ENCODE measurements at regions not wholly inside any gene's neighbourhood (a gene's known extent, or its start where the extent isn't known, plus 50 kb on each side); places are given as distances from the start of the nearest gene placed in this dataset.

GRCh38 chr6:56329271-56330050 lies 82.1 kb upstream of the COL21A1 start:
- Mint-ChIP-seq H3K27ac (no peak overlapping the region), H3K9me3 (ENCODE audit: insufficient read depth) (no peaks in the 10 kb centered on the region), H3K4me1 (ENCODE audit: low read depth) (no peaks in the 10 kb centered on the region), H3K27me3 (ENCODE audit: low read depth) (peaks cover 4% of the 10 kb centered on the region), H3K36me3 (ENCODE audit: low read depth) (no peaks in the 10 kb centered on the region), H3K4me3 (no peak overlapping the region)
- DNase-seq (no peak), ATAC-seq (no peak)
- ChIA-PET CTCF (no interaction called here), POLR2A (no interaction called here)

GRCh38 chr6:56328728-56329090 lies 81.3 kb upstream of the COL21A1 start:
- ChIA-PET CTCF (no interaction called here), POLR2A (no interaction called here)
- Mint-ChIP-seq H3K9me3 (ENCODE audit: insufficient read depth) (no peaks in the 10 kb centered on the region), H3K27ac (no peak overlapping the region), H3K4me3 (no peak overlapping the region), H3K27me3 (ENCODE audit: low read depth) (peaks cover 4% of the 10 kb centered on the region), H3K4me1 (ENCODE audit: low read depth) (no peaks in the 10 kb centered on the region), H3K36me3 (ENCODE audit: low read depth) (no peaks in the 10 kb centered on the region)
- DNase-seq, result no peak
- ATAC-seq, result no peak

- POLR2A ChIA-PET, result no interaction called here
- no peak overlapping the region for H3K27ac Mint-ChIP-seq
- DNase-seq, result no peak
- CTCF ChIA-PET, result no interaction called here
- no peak for ATAC-seq
- H3K9me3 Mint-ChIP-seq (ENCODE audit: insufficient read depth), result no peaks in the 10 kb centered on the region
- no peaks in the 10 kb centered on the region for H3K4me1 Mint-ChIP-seq (ENCODE audit: low read depth)
- no peaks in the 10 kb centered on the region for H3K36me3 Mint-ChIP-seq (ENCODE audit: low read depth)
- no peak overlapping the region for H3K4me3 Mint-ChIP-seq
- peaks cover 4% of the 10 kb centered on the region for H3K27me3 Mint-ChIP-seq (ENCODE audit: low read depth)
These were observed 80.8 kb upstream of the COL21A1 start for GRCh38 chr6:56327946-56328727.

DNA sequence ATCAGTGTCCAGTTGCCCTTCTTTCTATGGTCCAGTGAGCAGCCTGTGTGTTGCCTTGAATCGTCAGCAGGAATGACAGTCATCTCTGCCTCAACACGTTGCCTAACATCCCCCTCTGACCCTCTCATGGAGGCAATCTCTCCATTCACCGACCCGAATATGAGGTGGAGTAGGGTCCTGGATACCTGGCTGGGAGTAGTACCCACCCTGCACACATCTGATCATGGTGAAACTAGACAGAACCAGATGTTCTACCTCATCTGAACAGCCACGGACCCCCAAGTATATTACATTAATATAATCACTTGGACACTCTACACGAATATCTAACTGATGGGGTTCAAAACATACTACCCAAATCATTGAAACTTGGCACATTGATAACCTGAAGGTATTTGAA lies 77.0 kb upstream of the COL21A1 start:
- no peak for DNase-seq
- no peak for ATAC-seq
- peaks cover under 1% of the 10 kb centered on the region for H3K27me3 Mint-ChIP-seq (ENCODE audit: low read depth)
- H3K27ac Mint-ChIP-seq, result no peak overlapping the region
- no peak overlapping the region for H3K4me3 Mint-ChIP-seq
- ChIA-PET POLR2A (no interaction called here), CTCF (no interaction called here)
- no peaks in the 10 kb centered on the region for H3K4me1 Mint-ChIP-seq (ENCODE audit: low read depth)
- H3K9me3 Mint-ChIP-seq (ENCODE audit: insufficient read depth), result no peaks in the 10 kb centered on the region
- H3K36me3 Mint-ChIP-seq (ENCODE audit: low read depth), result no peaks in the 10 kb centered on the region

GRCh38 chr6:56318851-56319250 lies 71.5 kb upstream of the COL21A1 start:
- H3K27me3 Mint-ChIP-seq (ENCODE audit: low read depth), result no peaks in the 10 kb centered on the region
- ATAC-seq (no peak), DNase-seq (no peak)
- H3K4me1 Mint-ChIP-seq (ENCODE audit: low read depth), result no peaks in the 10 kb centered on the region
- no peaks in the 10 kb centered on the region for H3K36me3 Mint-ChIP-seq (ENCODE audit: low read depth)
- H3K4me3 Mint-ChIP-seq, result no peak overlapping the region
- no peak overlapping the region for H3K27ac Mint-ChIP-seq
- H3K9me3 Mint-ChIP-seq (ENCODE audit: insufficient read depth), result no peaks in the 10 kb centered on the region
- CTCF ChIA-PET, result no interaction called here
- POLR2A ChIA-PET, result no interaction called here

DNA sequence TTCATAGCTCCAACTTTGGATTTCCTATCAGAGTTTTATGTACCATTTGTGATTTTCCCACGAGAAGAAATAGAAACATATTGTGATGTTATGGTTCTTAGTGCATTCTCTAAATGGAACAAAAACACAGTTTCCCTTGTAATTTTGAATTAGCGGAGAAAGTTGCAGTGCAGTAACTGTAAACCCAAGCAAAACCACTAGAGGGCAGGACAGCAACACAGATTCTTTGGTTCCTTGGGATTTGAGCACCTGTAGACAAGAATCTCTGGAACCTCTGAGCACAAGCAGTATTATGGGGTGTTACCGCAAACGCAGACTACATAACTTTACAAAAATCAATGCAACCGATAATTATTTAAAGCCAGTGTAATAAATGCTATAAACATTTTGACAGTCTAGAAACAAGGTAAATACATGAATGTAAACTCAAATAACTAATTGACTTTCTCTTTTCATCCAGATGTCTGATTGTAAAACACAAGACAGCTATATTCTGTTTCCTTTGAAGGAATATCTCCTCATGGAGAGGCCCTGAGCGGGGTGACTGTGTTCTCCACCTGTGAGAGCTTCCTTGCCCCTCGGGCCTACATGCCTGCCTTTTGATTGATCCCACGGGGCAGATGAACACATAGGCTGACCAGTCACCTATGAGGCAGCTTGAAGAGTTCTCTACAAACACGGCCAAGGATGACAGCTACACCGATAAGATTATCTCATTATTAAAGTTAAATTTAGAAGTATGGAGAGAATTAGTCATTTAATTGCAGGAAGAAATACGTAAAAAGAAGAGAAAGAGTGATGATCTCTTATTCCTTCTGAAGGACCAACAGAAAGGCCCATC lies 67.5 kb upstream of the COL21A1 start:
- no peaks in the 10 kb centered on the region for H3K36me3 Mint-ChIP-seq (ENCODE audit: low read depth)
- ChIA-PET CTCF (interaction anchor here (0.6 to 1.1 kb wide), 4 partner anchors 20 to 447 kb away, joined by 3 to 4 read pairs (median 4); no protein-coding TSS in a partner anchor), POLR2A (no interaction called here)
- H3K27me3 Mint-ChIP-seq (ENCODE audit: low read depth), result no peaks in the 10 kb centered on the region
- ATAC-seq (no peak), DNase-seq (no peak)
- H3K27ac Mint-ChIP-seq, result no peak overlapping the region
- H3K9me3 Mint-ChIP-seq (ENCODE audit: insufficient read depth), result no peaks in the 10 kb centered on the region
- H3K4me1 Mint-ChIP-seq (ENCODE audit: low read depth), result no peaks in the 10 kb centered on the region
- H3K4me3 Mint-ChIP-seq, result no peak overlapping the region

DNA sequence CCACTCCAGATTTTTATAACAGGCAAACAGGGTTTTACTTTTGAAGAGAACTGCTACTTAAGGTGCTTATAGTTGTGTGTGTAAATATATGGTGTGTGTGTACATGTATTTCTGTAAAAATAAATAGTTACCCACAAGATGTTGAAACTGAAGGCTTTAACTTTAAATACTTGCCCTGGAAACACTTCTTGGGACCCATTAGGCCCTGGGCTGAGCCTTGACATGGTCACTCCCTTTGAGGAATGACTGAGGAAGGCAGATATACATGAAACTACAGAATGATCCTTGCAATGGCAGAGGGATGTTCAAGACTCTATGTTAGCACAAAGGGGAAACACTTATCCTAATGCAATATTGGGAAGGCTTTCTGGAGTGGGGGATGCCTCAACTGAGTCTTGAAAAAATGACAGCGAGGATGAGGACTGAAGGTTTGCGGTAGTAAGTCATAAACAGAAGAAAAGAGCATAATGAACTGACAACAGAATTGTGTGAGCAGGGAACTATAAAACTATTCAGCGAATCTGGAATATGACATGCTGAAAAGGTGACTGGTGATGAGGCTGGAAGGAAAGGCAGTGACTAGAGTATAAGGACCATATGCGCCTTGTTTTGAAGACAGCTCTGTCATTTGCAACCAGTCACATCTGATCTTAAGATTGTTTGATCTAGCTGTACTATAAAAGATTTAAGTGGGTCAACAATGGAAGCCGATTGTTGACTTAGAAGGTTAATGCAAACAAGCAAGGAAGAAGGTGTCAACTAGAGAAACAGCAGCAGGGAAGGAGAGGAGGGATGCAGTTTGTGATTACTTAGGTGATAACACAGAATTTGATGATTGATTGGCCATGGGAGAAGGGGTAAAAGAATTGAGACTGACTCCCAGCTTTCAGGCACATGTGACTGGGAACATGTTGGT lies 64.4 kb upstream of the COL21A1 start:
- ChIA-PET POLR2A (no interaction called here), CTCF (no interaction called here)
- no peak overlapping the region for H3K4me3 Mint-ChIP-seq

GRCh38 chr6:56311061-56311460 lies 63.7 kb upstream of the COL21A1 start:
- CTCF ChIA-PET, result no interaction called here
- Mint-ChIP-seq H3K4me1 (ENCODE audit: low read depth) (no peaks in the 10 kb centered on the region), H3K27me3 (ENCODE audit: low read depth) (no peaks in the 10 kb centered on the region), H3K9me3 (ENCODE audit: insufficient read depth) (peaks cover 3% of the 10 kb centered on the region), H3K36me3 (ENCODE audit: low read depth) (no peaks in the 10 kb centered on the region), H3K27ac (no peak overlapping the region), H3K4me3 (no peak overlapping the region)
- no peak for ATAC-seq
- POLR2A ChIA-PET, result no interaction called here
- no peak for DNase-seq

More for the DNA sequence above, 64.4 kb upstream of the COL21A1 start:
- no peaks in the 10 kb centered on the region for H3K4me1 Mint-ChIP-seq (ENCODE audit: low read depth)
- no peak overlapping the region for H3K27ac Mint-ChIP-seq
- DNase-seq, result no peak
- H3K36me3 Mint-ChIP-seq (ENCODE audit: low read depth), result no peaks in the 10 kb centered on the region
- ATAC-seq, result no peak
- H3K9me3 Mint-ChIP-seq (ENCODE audit: insufficient read depth), result peaks cover 3% of the 10 kb centered on the region
- no peaks in the 10 kb centered on the region for H3K27me3 Mint-ChIP-seq (ENCODE audit: low read depth)

GRCh38 chr6:56310241-56310640 lies 62.9 kb upstream of the COL21A1 start:
- ChIA-PET POLR2A (no interaction called here), CTCF (no interaction called here)
- Mint-ChIP-seq H3K4me1 (ENCODE audit: low read depth) (no peaks in the 10 kb centered on the region), H3K36me3 (ENCODE audit: low read depth) (no peaks in the 10 kb centered on the region), H3K9me3 (ENCODE audit: insufficient read depth) (peaks cover 3% of the 10 kb centered on the region), H3K27ac (no peak overlapping the region), H3K4me3 (no peak overlapping the region), H3K27me3 (ENCODE audit: low read depth) (no peaks in the 10 kb centered on the region)
- DNase-seq (no peak), ATAC-seq (no peak)

DNA sequence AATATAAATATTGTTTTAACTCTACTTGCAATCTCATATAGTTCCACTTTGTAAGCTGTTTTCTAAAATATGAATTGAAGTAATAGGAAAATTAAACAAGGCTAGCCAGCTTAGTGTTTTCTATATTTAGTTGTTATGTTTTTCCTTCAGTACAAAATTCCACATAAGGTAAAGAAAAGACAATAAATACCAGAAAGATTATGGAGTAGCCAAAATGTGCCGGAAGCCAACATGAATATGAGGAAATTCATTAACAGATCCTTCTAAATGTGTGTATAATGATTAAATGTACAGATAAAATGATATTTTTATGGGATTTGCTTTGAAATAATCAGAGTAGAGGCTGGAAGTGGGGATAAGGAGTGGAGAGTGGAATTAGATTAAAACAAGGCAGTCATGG lies 52.5 kb upstream of the COL21A1 start:
- ChIA-PET POLR2A (no interaction called here), CTCF (no interaction called here)
- no peaks in the 10 kb centered on the region for H3K27me3 Mint-ChIP-seq (ENCODE audit: low read depth)
- no peak overlapping the region for H3K4me3 Mint-ChIP-seq
- no peaks in the 10 kb centered on the region for H3K36me3 Mint-ChIP-seq (ENCODE audit: low read depth)
- DNase-seq (no peak), ATAC-seq (no peak)
- H3K4me1 Mint-ChIP-seq (ENCODE audit: low read depth), result no peaks in the 10 kb centered on the region
- no peak overlapping the region for H3K27ac Mint-ChIP-seq
- H3K9me3 Mint-ChIP-seq (ENCODE audit: insufficient read depth), result no peaks in the 10 kb centered on the region

DNA sequence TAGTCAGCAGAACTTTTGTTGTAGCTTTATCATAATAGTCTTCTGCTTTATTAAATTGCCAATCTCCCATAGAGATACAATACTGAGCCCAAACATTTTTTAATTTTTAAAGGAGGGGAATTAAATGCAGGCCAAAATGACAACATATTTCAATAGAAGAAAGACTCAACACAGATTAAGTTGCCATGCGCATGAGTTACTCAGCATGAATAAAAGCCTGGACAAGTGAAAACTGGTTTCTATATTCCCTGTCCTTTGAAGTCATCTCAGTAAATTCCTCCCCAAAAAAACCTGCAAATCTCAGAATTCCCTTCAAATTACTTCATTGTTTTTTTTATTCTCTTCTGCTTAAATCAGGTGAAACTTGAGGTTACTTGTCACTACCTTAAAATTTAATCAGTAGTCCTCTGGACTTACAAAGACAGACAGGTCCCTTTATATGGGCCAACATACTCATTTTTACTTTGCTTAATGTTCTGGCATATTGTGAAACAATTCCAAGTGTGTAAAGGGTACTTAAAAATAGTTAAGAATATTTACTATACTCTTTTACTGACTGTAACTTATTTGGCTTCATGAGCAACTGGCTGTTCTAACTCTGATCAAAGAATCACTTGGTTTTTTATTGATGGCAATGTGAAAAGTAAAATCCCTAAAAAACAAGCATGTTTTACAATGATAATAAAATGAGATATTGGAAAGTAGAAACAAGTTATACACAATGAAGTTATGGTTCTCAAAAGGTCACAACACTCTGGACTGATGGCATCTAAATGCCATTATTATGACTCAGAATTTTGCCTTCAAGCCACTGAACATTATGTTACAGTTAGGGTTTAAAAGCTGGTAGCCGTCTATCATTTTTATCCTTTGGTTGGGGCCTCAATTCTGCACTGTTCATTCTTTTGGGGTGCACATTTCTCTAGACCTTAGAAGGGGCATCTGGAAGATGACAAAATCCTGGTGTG lies 49.9 kb upstream of the COL21A1 start:
- no peaks in the 10 kb centered on the region for H3K4me1 Mint-ChIP-seq (ENCODE audit: low read depth)
- no peak overlapping the region for H3K27ac Mint-ChIP-seq
- POLR2A ChIA-PET, result no interaction called here
- H3K9me3 Mint-ChIP-seq (ENCODE audit: insufficient read depth), result no peaks in the 10 kb centered on the region
- H3K27me3 Mint-ChIP-seq (ENCODE audit: low read depth), result no peaks in the 10 kb centered on the region
- ATAC-seq (no peak), DNase-seq (no peak)
- CTCF ChIA-PET, result no interaction called here
- H3K36me3 Mint-ChIP-seq (ENCODE audit: low read depth), result no peaks in the 10 kb centered on the region
- no peak overlapping the region for H3K4me3 Mint-ChIP-seq
